ENCODE measurements at regions not wholly inside any gene's neighbourhood (a gene's known extent, or its start where the extent isn't known, plus 50 kb on each side); places are given as distances from the start of the nearest gene placed in this dataset.

GRCh38 chr17:51353296-51353695, 93.0 kb downstream of the UTP18 start:
- TF ChIP-seq CTCF (IDR thresholded peaks at IDR 0.05): no peak
- no peak for TF ChIP-seq POLR2A (IDR thresholded peaks at IDR 0.05)

All from adrenal gland (tissue), 5 donors.